K562 (cell line): ENCODE measurements at regions not wholly inside any gene's neighbourhood (a gene's known extent, or its start where the extent isn't known, plus 50 kb on each side); places are given as distances from the start of the nearest gene placed in this dataset.

Experiments
- ATAC-seq: fragments of 200-7000 bp; cut with Tn5 transposase; 3 replicates; pipeline ENCODE4 v1.9.1; 2020; ENCODE audit warnings: moderate library complexity
- BruUV-seq: library from RNA; stranded (reverse); fragments of 400-500 nt; replicated peaks from 2 replicates; lab custom pipeline; 2021; lab: Mats Ljungman, UMichigan
- CTCF ChIA-PET: fragments of 300-600 bp; formaldehyde crosslinking; extraction: SDS; loops from one replicate; lab custom pipeline; 2021; ENCODE audit warnings: low intra/inter-chr PET ratio; lab: Yijun Ruan, JAX
- POLR2A ChIA-PET: fragments of 300-600, 350-650 bp; sonication (Branson Sonifier 250); formaldehyde crosslinking; extraction: SDS; loops from one replicate; lab custom pipeline; 2021; ENCODE audit warnings: antibody characterized with exemption, inconsistent platforms; lab: Yijun Ruan, JAX
- DNase-seq, 4 experiments: peaks; one replicate each; pipeline versions ENCODE4 v3.0.0 to v3.0.0-alpha.2; 2011 to 2018; ENCODE audit warnings: low spot score in 3 of 4, mixed read lengths in 3 of 4; ENCODE audit errors: extremely low read depth in 1 of 4
- FAIRE-seq: peaks from 2 replicates; lab custom pipeline; 2011; peaks lifted over from hg19 to GRCh38; lab: Jason Lieb, UNC
- H2AFZ ChIP-seq: 2 replicates; pipeline ENCODE4 v1.6.0; 2011; ENCODE audit warnings: low read depth, low read length, control low read depth, inconsistent platforms
- H3K27ac ChIP-seq: fragments of 200-600 bp; 3 replicates; pipeline ENCODE4 v1.8.0; 2011; ENCODE audit warnings: low read depth, mild to moderate bottlenecking, control low read depth, inconsistent platforms, low read length, moderate library complexity, mixed read lengths; ENCODE audit errors: extremely low read depth
- H3K27me3 ChIP-seq, 2 experiments: fragments of 300-600 bp in 1 of 2; 2 replicates in 1 of 2; 3 replicates in 1 of 2; pipeline versions ENCODE4 v1.6.0 to v1.8.0; 2011; ENCODE audit warnings: inconsistent platforms in 2 of 2, low read length in 2 of 2, mild to moderate bottlenecking in 1 of 2, mixed read lengths in 1 of 2, moderate library complexity in 1 of 2; ENCODE audit not compliant: control insufficient read depth in 2 of 2, insufficient read depth in 2 of 2
- H3K36me3 ChIP-seq: fragments of 300-600 bp; 3 replicates; pipeline ENCODE4 v1.8.0; 2011; ENCODE audit warnings: mild to moderate bottlenecking, low read length, inconsistent platforms; ENCODE audit not compliant: control insufficient read depth, insufficient read depth
- H3K4me1 ChIP-seq, 2 experiments: fragments of 200-600 bp in 1 of 2; replicated peaks in 1 of 2; 2 replicates in 1 of 2; 3 replicates in 1 of 2; pipeline versions ENCODE4 v1.5.1 to v1.8.0; 2011; ENCODE audit warnings: inconsistent platforms in 2 of 2, low read length in 2 of 2, mild to moderate bottlenecking in 1 of 2, mixed read lengths in 1 of 2, moderate library complexity in 1 of 2; ENCODE audit not compliant: control insufficient read depth in 2 of 2, insufficient read depth in 2 of 2
- H3K4me2 ChIP-seq: 2 replicates; pipeline ENCODE4 v1.6.1; 2011; ENCODE audit warnings: low read length, control low read depth, inconsistent platforms, mixed read lengths; ENCODE audit not compliant: insufficient read depth
- H3K4me3 ChIP-seq: fragments of 200-600 bp; sonication (generic), shearing (Covaris generic); 2 replicates; pipeline ENCODE4 v1.5.1; 2016; ENCODE audit warnings: control low read depth, inconsistent platforms
- H3K79me2 ChIP-seq: fragments of 200-600 bp; 3 replicates; pipeline ENCODE4 v1.8.0; 2011; ENCODE audit warnings: low read length, inconsistent platforms; ENCODE audit not compliant: control insufficient read depth, insufficient read depth
- H3K9ac ChIP-seq, 2 experiments: 2 replicates each; pipeline versions ENCODE4 v1.6.0 to v1.6.1; 2011; ENCODE audit warnings: low read depth in 2 of 2, low read length in 2 of 2, control low read depth in 1 of 2, inconsistent platforms in 1 of 2, mild to moderate bottlenecking in 1 of 2, mixed read lengths in 1 of 2; ENCODE audit not compliant: insufficient read depth in 1 of 2
- H3K9me1 ChIP-seq: one replicate; pipeline ENCODE4 v1.6.0; 2011; ENCODE audit warnings: inconsistent platforms, mild to moderate bottlenecking, low read length, moderate library complexity; ENCODE audit not compliant: control insufficient read depth, insufficient read depth
- H3K9me3 ChIP-seq: replicated peaks from 2 replicates; pipeline ENCODE4 v1.5.1; 2011; ENCODE audit warnings: low read depth, low read length, inconsistent platforms; ENCODE audit not compliant: control insufficient read depth, insufficient read depth
- H4K20me1 ChIP-seq: replicated peaks from 2 replicates; pipeline ENCODE4 v1.6.1; 2011; ENCODE audit warnings: low read length, inconsistent platforms, mixed read lengths; ENCODE audit not compliant: control insufficient read depth, insufficient read depth
- CBFB ChIP-seq: sonication (generic); formaldehyde crosslinking; IDR thresholded peaks from 2 replicates; pipeline ENCODE4 v1.4.0; 2020; ENCODE audit warnings: mild to moderate bottlenecking, missing genetic modification reagents
- CTBP1 ChIP-seq: fragments of 450-650 bp; IDR thresholded peaks from 2 replicates; pipeline ENCODE4 v1.6.1; 2016; ENCODE audit warnings: borderline replicate concordance
- EP400 ChIP-seq: fragments of 450-650 bp; IDR thresholded peaks from 2 replicates; pipeline ENCODE4 v1.6.1; 2017; ENCODE audit warnings: antibody characterized with exemption, mild to moderate bottlenecking, moderate library complexity
- NONO ChIP-seq, 2 experiments: fragments of 200-400 bp in 1 of 2; fragments of 450-650 bp in 1 of 2; formaldehyde crosslinking in 1 of 2; IDR thresholded peaks; 2 replicates each; pipeline ENCODE4 v1.6.1; 2017; ENCODE audit warnings: low read depth in 2 of 2, mild to moderate bottlenecking in 2 of 2, moderate library complexity in 2 of 2, low read length in 1 of 2
- NR1H2 ChIP-seq: sonication (generic); formaldehyde crosslinking; IDR thresholded peaks from 2 replicates; pipeline ENCODE4 v1.4.0; 2020; ENCODE audit warnings: mild to moderate bottlenecking, missing genetic modification reagents
- SIX5 ChIP-seq, 2 experiments: IDR thresholded peaks; 2 replicates each; pipeline ENCODE4 v1.6.1; 2011; ENCODE audit warnings: low read length in 2 of 2, borderline replicate concordance in 1 of 2, low read depth in 1 of 2, mild to moderate bottlenecking in 1 of 2, moderate library complexity in 1 of 2; ENCODE audit not compliant: insufficient read depth in 1 of 2
- SRSF1 ChIP-seq: fragments of 200-400 bp; formaldehyde crosslinking; IDR thresholded peaks from 2 replicates; pipeline ENCODE4 v1.6.1; 2017; ENCODE audit warnings: mild to moderate bottlenecking, low read depth, low read length, moderate library complexity
- ZBTB7A ChIP-seq: IDR thresholded peaks from 2 replicates; pipeline ENCODE4 v1.6.1; 2011; ENCODE audit warnings: low read depth, mild to moderate bottlenecking, low read length, moderate library complexity, borderline replicate concordance; ENCODE audit not compliant: control insufficient read depth
- ZNF12 ChIP-seq: sonication (generic); formaldehyde crosslinking; IDR thresholded peaks from 2 replicates; pipeline ENCODE4 v1.4.0; 2020; ENCODE audit warnings: mild to moderate bottlenecking, missing genetic modification reagents
- WGBS: fragments of 100-300 bp; shearing (Covaris generic); methylation state at CpG from one replicate; pipeline ENCODE4 v1.1.6; 2016; ENCODE audit warnings: low coverage, mixed read lengths; ENCODE audit not compliant: insufficient coverage; ENCODE audit errors: missing lambda C conversion rate; 5-methylcytosine and 5-hydroxymethylcytosine counted together
- in situ Hi-C: fragments of 300-500 bp; cut with MboI; formaldehyde crosslinking; loops from 4 replicates; pipeline ENCODE4 v1.15.0; 2018; ENCODE audit warnings: inconsistent platforms, mixed read lengths
- intact Hi-C: fragments of 100-400 bp; cut with micrococcal nuclease; formaldehyde crosslinking; loops from 2 replicates; pipeline ENCODE4 v1.14.2; 2022
- TF ChIP-seq, protein P1 (sequence below): fragments of 450-650 bp; formaldehyde crosslinking; IDR thresholded peaks from 2 replicates; pipeline ENCODE4 v1.4.0; 2020; ENCODE audit warnings: mild to moderate bottlenecking
- TF ChIP-seq, protein P2 (sequence below), 2 experiments: fragments of 150-350 bp in 1 of 2; IDR thresholded peaks; 2 replicates each; pipeline ENCODE4 v1.6.1; 2012 to 2016; ENCODE audit warnings: low read depth in 2 of 2, low read length in 2 of 2, mild to moderate bottlenecking in 1 of 2, moderate library complexity in 1 of 2
- TF ChIP-seq, protein P3 (sequence below): fragments of 450-650 bp; formaldehyde crosslinking; IDR thresholded peaks from 2 replicates; pipeline ENCODE4 v1.4.0; 2020; ENCODE audit warnings: mild to moderate bottlenecking, moderate library complexity
- TF ChIP-seq, protein P4 (sequence below): IDR thresholded peaks from 3 replicates; pipeline ENCODE4 v1.6.1; 2011; ENCODE audit warnings: borderline replicate concordance, mild to moderate bottlenecking, moderate library complexity; ENCODE audit not compliant: insufficient read length; ENCODE audit errors: extremely low read depth

DNA sequence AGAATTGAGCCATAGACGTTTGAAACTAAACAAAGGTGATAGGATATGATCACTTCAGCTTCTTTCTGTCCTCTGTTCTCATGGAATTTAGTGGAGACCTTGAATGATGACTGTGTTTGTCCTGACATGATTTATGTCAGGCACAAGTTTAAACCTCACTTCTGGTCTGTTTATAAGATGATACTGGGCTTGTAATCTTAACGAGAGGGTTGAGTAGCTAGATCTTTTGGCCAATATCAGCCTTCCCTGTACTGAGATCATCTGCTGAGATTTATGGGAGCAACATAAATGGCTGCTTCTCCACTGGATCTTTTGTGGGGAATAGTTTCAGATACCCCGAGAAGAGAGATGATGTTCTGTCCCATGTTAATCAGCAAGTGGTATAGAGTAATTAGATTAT, 121.8 kb upstream of the OBI1 start:
- Histone ChIP-seq H3K27me3 (no peaks in the 10 kb centered on the region), H3K9me3 (no peaks in the 10 kb centered on the region), H2AFZ (no peak overlapping the region), H3K9me1 (no peaks in the 10 kb centered on the region), H3K9ac (no peak overlapping the region), H3K4me3 (no peak overlapping the region), H3K36me3 (no peaks in the 10 kb centered on the region), H4K20me1 (no peaks in the 10 kb centered on the region), H3K79me2 (no peaks in the 10 kb centered on the region), H3K4me2 (no peak overlapping the region), H3K4me1 (no peaks in the 10 kb centered on the region), H3K27ac (no peak overlapping the region)
- FAIRE-seq = no peak
- ATAC-seq = no peak
- DNase-seq = no peak
- WGBS = 0% methylated on average over 3 of the region's 3 CpGs
- TF ChIP-seq NONO (IDR thresholded peaks at IDR 0.05; ENCODE audit: low read depth in 2 of 2, low read length in 1 of 2) = no peak
- TF ChIP-seq NR1H2 (CRISPR knock-in tag) = no peak
- TF ChIP-seq, protein P1, sequence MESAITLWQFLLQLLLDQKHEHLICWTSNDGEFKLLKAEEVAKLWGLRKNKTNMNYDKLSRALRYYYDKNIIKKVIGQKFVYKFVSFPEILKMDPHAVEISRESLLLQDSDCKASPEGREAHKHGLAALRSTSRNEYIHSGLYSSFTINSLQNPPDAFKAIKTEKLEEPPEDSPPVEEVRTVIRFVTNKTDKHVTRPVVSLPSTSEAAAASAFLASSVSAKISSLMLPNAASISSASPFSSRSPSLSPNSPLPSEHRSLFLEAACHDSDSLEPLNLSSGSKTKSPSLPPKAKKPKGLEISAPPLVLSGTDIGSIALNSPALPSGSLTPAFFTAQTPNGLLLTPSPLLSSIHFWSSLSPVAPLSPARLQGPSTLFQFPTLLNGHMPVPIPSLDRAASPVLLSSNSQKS (CRISPR knock-in tag) = no peak
- no peak for TF ChIP-seq EP400
- no peak for TF ChIP-seq ZBTB7A
- TF ChIP-seq, protein P2, sequence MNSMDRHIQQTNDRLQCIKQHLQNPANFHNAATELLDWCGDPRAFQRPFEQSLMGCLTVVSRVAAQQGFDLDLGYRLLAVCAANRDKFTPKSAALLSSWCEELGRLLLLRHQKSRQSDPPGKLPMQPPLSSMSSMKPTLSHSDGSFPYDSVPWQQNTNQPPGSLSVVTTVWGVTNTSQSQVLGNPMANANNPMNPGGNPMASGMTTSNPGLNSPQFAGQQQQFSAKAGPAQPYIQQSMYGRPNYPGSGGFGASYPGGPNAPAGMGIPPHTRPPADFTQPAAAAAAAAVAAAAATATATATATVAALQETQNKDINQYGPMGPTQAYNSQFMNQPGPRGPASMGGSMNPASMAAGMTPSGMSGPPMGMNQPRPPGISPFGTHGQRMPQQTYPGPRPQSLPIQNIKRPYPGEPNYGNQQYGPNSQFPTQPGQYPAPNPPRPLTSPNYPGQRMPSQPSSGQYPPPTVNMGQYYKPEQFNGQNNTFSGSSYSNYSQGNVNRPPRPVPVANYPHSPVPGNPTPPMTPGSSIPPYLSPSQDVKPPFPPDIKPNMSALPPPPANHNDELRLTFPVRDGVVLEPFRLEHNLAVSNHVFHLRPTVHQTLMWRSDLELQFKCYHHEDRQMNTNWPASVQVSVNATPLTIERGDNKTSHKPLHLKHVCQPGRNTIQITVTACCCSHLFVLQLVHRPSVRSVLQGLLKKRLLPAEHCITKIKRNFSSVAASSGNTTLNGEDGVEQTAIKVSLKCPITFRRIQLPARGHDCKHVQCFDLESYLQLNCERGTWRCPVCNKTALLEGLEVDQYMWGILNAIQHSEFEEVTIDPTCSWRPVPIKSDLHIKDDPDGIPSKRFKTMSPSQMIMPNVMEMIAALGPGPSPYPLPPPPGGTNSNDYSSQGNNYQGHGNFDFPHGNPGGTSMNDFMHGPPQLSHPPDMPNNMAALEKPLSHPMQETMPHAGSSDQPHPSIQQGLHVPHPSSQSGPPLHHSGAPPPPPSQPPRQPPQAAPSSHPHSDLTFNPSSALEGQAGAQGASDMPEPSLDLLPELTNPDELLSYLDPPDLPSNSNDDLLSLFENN (IDR thresholded peaks at IDR 0.05; ENCODE audit: low read depth in 2 of 2, low read length in 2 of 2) = no peak
- TF ChIP-seq SRSF1 = no peak
- TF ChIP-seq, protein P3, sequence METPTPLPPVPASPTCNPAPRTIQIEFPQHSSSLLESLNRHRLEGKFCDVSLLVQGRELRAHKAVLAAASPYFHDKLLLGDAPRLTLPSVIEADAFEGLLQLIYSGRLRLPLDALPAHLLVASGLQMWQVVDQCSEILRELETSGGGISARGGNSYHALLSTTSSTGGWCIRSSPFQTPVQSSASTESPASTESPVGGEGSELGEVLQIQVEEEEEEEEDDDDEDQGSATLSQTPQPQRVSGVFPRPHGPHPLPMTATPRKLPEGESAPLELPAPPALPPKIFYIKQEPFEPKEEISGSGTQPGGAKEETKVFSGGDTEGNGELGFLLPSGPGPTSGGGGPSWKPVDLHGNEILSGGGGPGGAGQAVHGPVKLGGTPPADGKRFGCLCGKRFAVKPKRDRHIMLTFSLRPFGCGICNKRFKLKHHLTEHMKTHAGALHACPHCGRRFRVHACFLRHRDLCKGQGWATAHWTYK (CRISPR knock-in tag) = no peak
- TF ChIP-seq CBFB = no peak
- TF ChIP-seq ZNF12 (CRISPR knock-in tag) = no peak
- TF ChIP-seq, protein P4, sequence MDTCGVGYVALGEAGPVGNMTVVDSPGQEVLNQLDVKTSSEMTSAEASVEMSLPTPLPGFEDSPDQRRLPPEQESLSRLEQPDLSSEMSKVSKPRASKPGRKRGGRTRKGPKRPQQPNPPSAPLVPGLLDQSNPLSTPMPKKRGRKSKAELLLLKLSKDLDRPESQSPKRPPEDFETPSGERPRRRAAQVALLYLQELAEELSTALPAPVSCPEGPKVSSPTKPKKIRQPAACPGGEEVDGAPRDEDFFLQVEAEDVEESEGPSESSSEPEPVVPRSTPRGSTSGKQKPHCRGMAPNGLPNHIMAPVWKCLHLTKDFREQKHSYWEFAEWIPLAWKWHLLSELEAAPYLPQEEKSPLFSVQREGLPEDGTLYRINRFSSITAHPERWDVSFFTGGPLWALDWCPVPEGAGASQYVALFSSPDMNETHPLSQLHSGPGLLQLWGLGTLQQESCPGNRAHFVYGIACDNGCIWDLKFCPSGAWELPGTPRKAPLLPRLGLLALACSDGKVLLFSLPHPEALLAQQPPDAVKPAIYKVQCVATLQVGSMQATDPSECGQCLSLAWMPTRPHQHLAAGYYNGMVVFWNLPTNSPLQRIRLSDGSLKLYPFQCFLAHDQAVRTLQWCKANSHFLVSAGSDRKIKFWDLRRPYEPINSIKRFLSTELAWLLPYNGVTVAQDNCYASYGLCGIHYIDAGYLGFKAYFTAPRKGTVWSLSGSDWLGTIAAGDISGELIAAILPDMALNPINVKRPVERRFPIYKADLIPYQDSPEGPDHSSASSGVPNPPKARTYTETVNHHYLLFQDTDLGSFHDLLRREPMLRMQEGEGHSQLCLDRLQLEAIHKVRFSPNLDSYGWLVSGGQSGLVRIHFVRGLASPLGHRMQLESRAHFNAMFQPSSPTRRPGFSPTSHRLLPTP = no peak
- no peak for TF ChIP-seq SIX5 (IDR thresholded peaks at IDR 0.05; ENCODE audit: borderline replicate concordance in 1 of 2, insufficient read depth in 1 of 2, low read depth in 1 of 2, low read length in 2 of 2)
- TF ChIP-seq CTBP1 = no peak
- ChIA-PET POLR2A (no interaction called here), CTCF (no interaction called here)
- in situ Hi-C loops (no loop called here), intact Hi-C loops (no loop called here)
- BruUV-seq = no TSS peak
